ENCODE measurements at regions not wholly inside any gene's neighbourhood (a gene's known extent, or its start where the extent isn't known, plus 50 kb on each side); places are given as distances from the start of the nearest gene placed in this dataset.

- TF ChIP-seq EP300 (IDR thresholded peaks at IDR 0.05; ENCODE audit: borderline replicate concordance in 1 of 2, control insufficient read depth in 1 of 2, low read depth in 2 of 2, low read length in 2 of 2) = no peak
- no peak for TF ChIP-seq RCOR1 (conservative IDR thresholded peaks at IDR 0.05; ENCODE audit: low read depth, low read length)
- TF ChIP-seq USF2 (IDR thresholded peaks at IDR 0.05; ENCODE audit: borderline replicate concordance, low read depth, low read length) = no peak
- no peak for TF ChIP-seq BRCA1 (IDR thresholded peaks at IDR 0.05; ENCODE audit: low read depth, low read length)
- TF ChIP-seq RFX5 (IDR thresholded peaks at IDR 0.05; ENCODE audit: low read depth, low read length) = no peak
- no peak for TF ChIP-seq KAT2A (conservative IDR thresholded peaks at IDR 0.05; ENCODE audit: control insufficient read depth, low read depth, low read length)
- no peak for TF ChIP-seq SMAD5 (IDR thresholded peaks at IDR 0.05; ENCODE audit: low read depth)
Observed at GRCh38 chr9:81317223-81317622, 372.1 kb downstream of the TLE1 start (continued).

- intact Hi-C loops (cut with micrococcal nuclease; ENCODE audit: unreplicated experiment) (no loop called here), in situ Hi-C loops (cut with MboI) (no loop called here)
- RAD21 ChIA-PET (ENCODE audit: unreplicated experiment) = no interaction called here
- Histone ChIP-seq H3K4me1 (ENCODE audit: control insufficient read depth, insufficient read depth, low read length) (no peaks in the 10 kb centered on the region), H3K9ac (ENCODE audit: control insufficient read depth, insufficient read depth, low read length) (no peak overlapping the region), H3K27me3 (replicated peaks in 1 of 2; ENCODE audit: control insufficient read depth in 2 of 2, insufficient read depth in 2 of 2, low read length in 1 of 2) (no peaks in the 10 kb centered on the region), H3K4me3 (no peak overlapping the region), H4K20me1 (ENCODE audit: control insufficient read depth, insufficient read depth) (no peaks in the 10 kb centered on the region), H3K4me2 (ENCODE audit: control insufficient read depth, insufficient read depth) (no peak overlapping the region), H3K36me3 (ENCODE audit: control insufficient read depth in 2 of 2, insufficient read depth in 2 of 2, low read length in 1 of 2) (no peaks in the 10 kb centered on the region), H3K9me3 (replicated peaks; ENCODE audit: control insufficient read depth, insufficient read depth, low read length) (no peaks in the 10 kb centered on the region), H3K79me2 (ENCODE audit: control insufficient read depth, insufficient read depth, low read length) (no peaks in the 10 kb centered on the region), H3K27ac (ENCODE audit: control insufficient read depth, insufficient read depth) (no peak overlapping the region), H2AFZ (ENCODE audit: control insufficient read depth, low read depth, low read length) (no peak overlapping the region)
- TF ChIP-seq E2F8 (IDR thresholded peaks at IDR 0.05; ENCODE audit: low read depth, partially characterized antibody) = no peak
- no peak for TF ChIP-seq NBN (IDR thresholded peaks at IDR 0.05)
- TF ChIP-seq HDAC2 (IDR thresholded peaks at IDR 0.05) = no peak
- no peak for TF ChIP-seq YY1 (IDR thresholded peaks at IDR 0.05; ENCODE audit: low read depth, low read length)
- no peak for TF ChIP-seq EP300 (IDR thresholded peaks at IDR 0.05; ENCODE audit: borderline replicate concordance in 1 of 2, control insufficient read depth in 1 of 2, low read depth in 2 of 2, low read length in 2 of 2)
- TF ChIP-seq RAD21 (IDR thresholded peaks at IDR 0.05; ENCODE audit: insufficient read depth, low read depth, low read length) = no peak
- TF ChIP-seq NRF1 (conservative IDR thresholded peaks at IDR 0.05; ENCODE audit: low read depth, low read length) = no peak
- TF ChIP-seq BMI1 (IDR thresholded peaks at IDR 0.05; ENCODE audit: borderline replicate concordance) = no peak
- TF ChIP-seq ZSCAN29 (IDR thresholded peaks at IDR 0.05) = no peak
- no peak for TF ChIP-seq SREBF2 (IDR thresholded peaks at IDR 0.05; ENCODE audit: low read length)
- POLR2A ChIA-PET = no interaction called here
- CTCF ChIA-PET = no interaction called here
- DNase-seq (ENCODE audit: low read depth, low spot score) (no peak), FAIRE-seq (no peak), ATAC-seq (no peak)
- SMC1A ChIA-PET (ENCODE audit: uncharacterized antibody, unreplicated experiment) = no interaction called here
- BruUV-seq (replicated peaks) = no TSS peak
- WGBS (ENCODE audit: insufficient coverage, insufficient replicate concordance, low lambda C conversion rate, missing lambda C conversion rate) = 5% methylated on average over 3 of the region's 3 CpGs
Observed at GRCh38 chr9:81314490-81314889, 374.9 kb downstream of the TLE1 start.

All from GM12878 (cell line).